IMR-90 (cell line): ENCODE measurements at regions not wholly inside any gene's neighbourhood (a gene's known extent, or its start where the extent isn't known, plus 50 kb on each side); places are given as distances from the start of the nearest gene placed in this dataset.

Experiments used
- ATAC-seq: fragments of 200-7000 bp; cut with Tn5 transposase; 2 replicates; pipeline ENCODE4 v1.9.1; 2020; ENCODE audit warnings: low read depth, mild to moderate bottlenecking, moderate library complexity
- BruUV-seq: library from RNA; stranded (reverse); fragments of 400-500 nt; replicated peaks from 2 replicates; lab custom pipeline; 2021; lab: Mats Ljungman, UMichigan
- CTCF ChIA-PET: fragments of 300-600 bp; formaldehyde crosslinking; extraction: SDS; loops from one replicate; lab custom pipeline; 2021; ENCODE audit warnings: antibody characterized with exemption; lab: Yijun Ruan, JAX
- POLR2A ChIA-PET: fragments of 300-600 bp; sonication (Branson Sonifier 250); formaldehyde crosslinking; loops from one replicate; lab custom pipeline; 2022; ENCODE audit warnings: antibody characterized with exemption; ENCODE audit not compliant: unreplicated experiment; lab: Charles Lee
- DNase-seq: peaks from one replicate; pipeline ENCODE4 v3.0.0; 2013
- H2AFZ ChIP-seq: replicated peaks from 2 replicates; pipeline ENCODE3; 2013; ENCODE audit warnings: low read length, mild to moderate bottlenecking; ENCODE audit not compliant: poor library complexity
- H2AK5ac ChIP-seq: 2 replicates; pipeline ENCODE4 v1.6.1; 2013; ENCODE audit warnings: low read depth, low read length, inconsistent platforms
- H2AK9ac ChIP-seq: replicated peaks from 2 replicates; pipeline ENCODE3; 2013; ENCODE audit warnings: mild to moderate bottlenecking, low read depth, low read length, moderate library complexity; ENCODE audit not compliant: poor library complexity
- H2BK120ac ChIP-seq: 2 replicates; pipeline ENCODE4 v1.6.1; 2013; ENCODE audit warnings: low read depth, low read length, inconsistent platforms
- H2BK15ac ChIP-seq: 3 replicates; pipeline ENCODE4 v1.6.1; 2013; ENCODE audit warnings: low read depth, low read length, inconsistent platforms
- H2BK20ac ChIP-seq: 2 replicates; pipeline ENCODE4 v1.6.1; 2013; ENCODE audit warnings: low read depth, mild to moderate bottlenecking, inconsistent platforms, low read length, moderate library complexity
- H2BK5ac ChIP-seq: 2 replicates; pipeline ENCODE4 v1.6.1; 2013; ENCODE audit warnings: mild to moderate bottlenecking, low read depth, low read length, inconsistent platforms; ENCODE audit not compliant: poor library complexity, severe bottlenecking
- H3K14ac ChIP-seq: replicated peaks from 2 replicates; pipeline ENCODE4 v1.6.1; 2013; ENCODE audit warnings: low read depth, low read length, inconsistent platforms
- H3K18ac ChIP-seq: 2 replicates; pipeline ENCODE4 v1.6.1; 2013; ENCODE audit warnings: low read depth, low read length, control low read depth
- H3K23ac ChIP-seq: 2 replicates; pipeline ENCODE4 v1.6.1; 2013; ENCODE audit warnings: low read depth, low read length, inconsistent platforms
- H3K27ac ChIP-seq: 2 replicates; pipeline ENCODE4 v1.5.1; 2013; ENCODE audit warnings: mild to moderate bottlenecking, control low read depth, low read length; ENCODE audit not compliant: insufficient read depth
- H3K27me3 ChIP-seq: 2 replicates; pipeline ENCODE4 v1.6.1; 2013; ENCODE audit warnings: low read length; ENCODE audit not compliant: control insufficient read depth, insufficient read depth
- H3K36me3 ChIP-seq: 2 replicates; pipeline ENCODE4 v1.6.1; 2013; ENCODE audit warnings: low read length, mixed read lengths; ENCODE audit not compliant: control insufficient read depth, insufficient read depth
- H3K4ac ChIP-seq: 2 replicates; pipeline ENCODE4 v1.6.1; 2013; ENCODE audit warnings: low read depth, low read length, inconsistent platforms
- H3K4me1 ChIP-seq: 2 replicates; pipeline ENCODE4 v1.6.1; 2013; ENCODE audit warnings: low read length, mixed read lengths; ENCODE audit not compliant: control insufficient read depth, insufficient read depth
- H3K4me2 ChIP-seq: 2 replicates; pipeline ENCODE4 v1.6.1; 2013; ENCODE audit warnings: low read depth, mild to moderate bottlenecking, control low read depth, low read length, moderate library complexity
- H3K4me3 ChIP-seq: 2 replicates; pipeline ENCODE4 v1.5.1; 2013; ENCODE audit warnings: low read depth, mild to moderate bottlenecking, control low read depth, low read length, moderate library complexity; ENCODE audit not compliant: insufficient read depth
- H3K56ac ChIP-seq: 2 replicates; pipeline ENCODE4 v1.6.1; 2013; ENCODE audit warnings: low read length, inconsistent platforms; ENCODE audit not compliant: insufficient read depth; ENCODE audit errors: extremely low read depth
- H3K79me1 ChIP-seq, 2 experiments: 2 replicates each; pipeline ENCODE4 v1.6.1; 2013; ENCODE audit warnings: low read length in 2 of 2, inconsistent platforms in 1 of 2, low read depth in 1 of 2
- H3K9ac ChIP-seq: 2 replicates; pipeline ENCODE4 v1.6.1; 2013; ENCODE audit warnings: low read depth, low read length, control low read depth
- H3K9me1 ChIP-seq: 2 replicates; pipeline ENCODE4 v1.6.1; 2013; ENCODE audit warnings: low read length, inconsistent platforms; ENCODE audit not compliant: insufficient read depth
- H3K9me3 ChIP-seq: 2 replicates; pipeline ENCODE4 v1.6.1; 2013; ENCODE audit warnings: low read length; ENCODE audit not compliant: control insufficient read depth, insufficient read depth
- H4K20me1 ChIP-seq: 2 replicates; pipeline ENCODE4 v1.6.1; 2013; ENCODE audit warnings: low read length, inconsistent platforms; ENCODE audit not compliant: insufficient read depth
- H4K5ac ChIP-seq: 2 replicates; pipeline ENCODE4 v1.6.1; 2013; ENCODE audit warnings: mild to moderate bottlenecking, low read depth, low read length, control low read depth
- H4K8ac ChIP-seq, 2 experiments: 2 replicates each; pipeline ENCODE4 v1.6.1; 2013; ENCODE audit warnings: low read depth in 2 of 2, low read length in 2 of 2, control low read depth in 1 of 2, inconsistent platforms in 1 of 2
- H4K91ac ChIP-seq: 2 replicates; pipeline ENCODE4 v1.6.1; 2013; ENCODE audit warnings: low read depth, low read length, inconsistent platforms; ENCODE audit not compliant: insufficient read depth
- BHLHE40 ChIP-seq: fragments of 150-350 bp; IDR thresholded peaks from 2 replicates; pipeline ENCODE4 v1.6.1; 2016; ENCODE audit warnings: mild to moderate bottlenecking, low read depth, low read length
- CEBPB ChIP-seq: IDR thresholded peaks from 2 replicates; pipeline ENCODE4 v1.6.1; 2012; ENCODE audit warnings: low read depth, low read length, improper control_type of control experiment
- CHD1 ChIP-seq: IDR thresholded peaks from 2 replicates; pipeline ENCODE4 v1.6.1; 2012; ENCODE audit warnings: low read depth, low read length, improper control_type of control experiment
- CTCF ChIP-seq: conservative IDR thresholded peaks from 2 replicates; pipeline ENCODE4 v1.5.1; 2012; ENCODE audit warnings: mild to moderate bottlenecking, low read depth, low read length, improper control_type of control experiment
- ELK1 ChIP-seq: fragments of 150-350 bp; IDR thresholded peaks from 2 replicates; pipeline ENCODE4 v1.6.1; 2016; ENCODE audit warnings: low read depth, mild to moderate bottlenecking, low read length, moderate library complexity, borderline replicate concordance
- FOS ChIP-seq: fragments of 150-350 bp; IDR thresholded peaks from 2 replicates; pipeline ENCODE4 v1.6.1; 2016; ENCODE audit warnings: low read depth, low read length
- MAFK ChIP-seq: IDR thresholded peaks from 2 replicates; pipeline ENCODE4 v1.6.1; 2012; ENCODE audit warnings: low read depth, low read length, improper control_type of control experiment
- MAZ ChIP-seq: IDR thresholded peaks from 2 replicates; pipeline ENCODE4 v1.6.1; 2012; ENCODE audit warnings: low read depth, mild to moderate bottlenecking, low read length, improper control_type of control experiment, moderate library complexity, borderline replicate concordance
- MXI1 ChIP-seq: IDR thresholded peaks from 2 replicates; pipeline ENCODE4 v1.6.1; 2012; ENCODE audit warnings: low read depth, mild to moderate bottlenecking, low read length, moderate library complexity, borderline replicate concordance
- NFE2L2 ChIP-seq: fragments of 150-350 bp; IDR thresholded peaks from 2 replicates; pipeline ENCODE4 v1.6.1; 2016; ENCODE audit warnings: low read depth, mild to moderate bottlenecking, low read length
- POLR2A ChIP-seq: IDR thresholded peaks from 2 replicates; pipeline ENCODE4 v1.6.1; 2012; ENCODE audit warnings: mild to moderate bottlenecking, low read depth, low read length
- RAD21 ChIP-seq: IDR thresholded peaks from 2 replicates; pipeline ENCODE4 v1.6.1; 2012; ENCODE audit warnings: low read length, improper control_type of control experiment
- RCOR1 ChIP-seq: IDR thresholded peaks from 2 replicates; pipeline ENCODE4 v1.6.1; 2012; ENCODE audit warnings: mild to moderate bottlenecking, low read length, improper control_type of control experiment; ENCODE audit not compliant: insufficient replicate concordance
- RFX5 ChIP-seq: IDR thresholded peaks from 2 replicates; pipeline ENCODE4 v1.8.0; 2012; ENCODE audit warnings: low read depth, mild to moderate bottlenecking, low read length, moderate library complexity
- SMC3 ChIP-seq: fragments of 150-350 bp; IDR thresholded peaks from 2 replicates; pipeline ENCODE4 v1.6.1; 2016; ENCODE audit warnings: low read depth, mild to moderate bottlenecking, antibody characterized with exemption, low read length, moderate library complexity
- USF2 ChIP-seq: fragments of 150-350 bp; IDR thresholded peaks from 2 replicates; pipeline ENCODE4 v1.6.1; 2017; ENCODE audit warnings: mild to moderate bottlenecking, antibody characterized with exemption, low read length, low read depth
- WGBS, 2 experiments: methylation state at CpG; one replicate each; pipeline versions ENCODE4 v1.1.5 to v1.1.7; 2013; ENCODE audit warnings: missing lambda C conversion rate in 2 of 2; ENCODE audit not compliant: insufficient read length in 1 of 2; ENCODE audit errors: extremely low coverage in 2 of 2; 5-methylcytosine and 5-hydroxymethylcytosine counted together
- dilution Hi-C: fragments of 300-500 bp; cut with HindIII; formaldehyde crosslinking; loops from one replicate; pipeline ENCODE4 v1.14.3; 2018; ENCODE audit warnings: low sequenced_read_pairs; ENCODE audit not compliant: unreplicated experiment
- in situ Hi-C: fragments of 300-500 bp; cut with MboI; formaldehyde crosslinking; loops from 3 replicates; pipeline ENCODE4 v1.14.3; 2019; ENCODE audit warnings: low sequenced_read_pairs, inconsistent platforms, mixed read lengths
- intact Hi-C: fragments of 100-400 bp; cut with micrococcal nuclease; formaldehyde crosslinking; loops from 2 replicates; pipeline ENCODE4 v1.10.0; 2022

- POLR2A ChIA-PET = no interaction called here
- Histone ChIP-seq H3K9ac (no peak overlapping the region), H2BK15ac (no peak overlapping the region), H3K9me3 (peaks cover 6% of the 10 kb centered on the region), H3K36me3 (no peaks in the 10 kb centered on the region), H3K9me1 (no peaks in the 10 kb centered on the region), H3K23ac (no peak overlapping the region), H4K8ac (no peak overlapping the region), H2AK9ac (no peak overlapping the region), H2AK5ac (no peak overlapping the region), H2AFZ (no peak overlapping the region), H3K4me3 (no peak overlapping the region), H2BK5ac (no peak overlapping the region), H3K27me3 (peaks cover 65% of the 10 kb centered on the region), H4K20me1 (no peaks in the 10 kb centered on the region), H4K91ac (no peak overlapping the region), H3K27ac (no peak overlapping the region), H3K18ac (no peak overlapping the region), H3K14ac (no peak overlapping the region), H3K4me1 (no peaks in the 10 kb centered on the region), H3K79me1 (no peaks in the 10 kb centered on the region), H3K4ac (no peak overlapping the region), H2BK20ac (no peak overlapping the region), H4K5ac (no peak overlapping the region), H2BK120ac (no peak overlapping the region), H3K4me2 (no peak overlapping the region), H3K56ac (no peak overlapping the region)
- no TSS peak for BruUV-seq
- no peak; the same call in 1 of the 2 replicates for ATAC-seq
- WGBS, 2 experiments = 55% methylated on average over 5 of the region's 12 CpGs; no CpG with 5 or more reads in 1 of the 2 experiments
- dilution Hi-C loops = no loop called here
- intact Hi-C loops = no loop called here
- TF ChIP-seq ELK1 (no peak), POLR2A (no peak), SMC3 (no peak), CHD1 (no peak), RAD21 (no peak), MAFK (no peak), CEBPB (no peak), MXI1 (no peak), RCOR1 (no peak), BHLHE40 (no peak), MAZ (no peak), USF2 (no peak), NFE2L2 (no peak), RFX5 (no peak), CTCF (no peak), FOS (no peak)
- CTCF ChIA-PET = interaction anchor here (0.7 kb wide), 1 partner anchor 38 kb away, joined by 3 read pairs; no protein-coding TSS in a partner anchor
- DNase-seq = no peak
- in situ Hi-C loops = no loop called here
Observed at GRCh38 chr1:22216210-22216883, 73.5 kb upstream of the WNT4 start.
